Mesothelial cell of epicardium (in vitro differentiated cells): ENCODE measurements at regions not wholly inside any gene's neighbourhood (a gene's known extent, or its start where the extent isn't known, plus 50 kb on each side); places are given as distances from the start of the nearest gene placed in this dataset.

Experiments used
- DNase-seq, 2 experiments: peaks; one replicate each; pipeline ENCODE4 v3.0.0; 2021; ENCODE audit warnings: low spot score in 2 of 2; ENCODE audit not compliant: unreplicated experiment in 2 of 2
- H3K27ac Mint-ChIP-seq: 2 replicates; pipeline ENCODE4 v1.8.0; 2021; ENCODE audit warnings: mixed read lengths
- H3K27me3 Mint-ChIP-seq: 2 replicates; pipeline ENCODE4 v1.8.0; 2021; ENCODE audit warnings: low read depth, mixed read lengths
- H3K36me3 Mint-ChIP-seq: 2 replicates; pipeline ENCODE4 v1.8.0; 2021; ENCODE audit warnings: mixed read lengths
- H3K4me1 Mint-ChIP-seq: 2 replicates; pipeline ENCODE4 v1.8.0; 2021; ENCODE audit warnings: mixed read lengths
- H3K4me3 Mint-ChIP-seq: 2 replicates; pipeline ENCODE4 v1.8.0; 2021; ENCODE audit warnings: mild to moderate bottlenecking, moderate library complexity, mixed read lengths
- H3K9me3 Mint-ChIP-seq: 2 replicates; pipeline ENCODE4 v1.8.0; 2021; ENCODE audit warnings: mixed read lengths
- CTCF ChIP-seq: fragments of 200-600 bp; sonication (generic); IDR thresholded peaks from one replicate; pipeline ENCODE4 v1.5.0; 2021; ENCODE audit warnings: antibody characterized with exemption; ENCODE audit not compliant: unreplicated experiment

GRCh38 chr1:5419501-5419900, 572.7 kb downstream of the NPHP4 start:
- Mint-ChIP-seq H3K9me3 (no peaks in the 10 kb centered on the region), H3K27ac (no peak overlapping the region)

GRCh38 chr1:5416518-5416917, 575.7 kb downstream of the NPHP4 start:
- Mint-ChIP-seq H3K9me3 (no peaks in the 10 kb centered on the region), H3K4me1 (no peaks in the 10 kb centered on the region), H3K27ac (no peak overlapping the region), H3K4me3 (no peak overlapping the region), H3K27me3 (peaks cover 38% of the 10 kb centered on the region), H3K36me3 (no peaks in the 10 kb centered on the region)
- no peak for TF ChIP-seq CTCF
- no peak for DNase-seq

More at GRCh38 chr1:5419501-5419900, 572.7 kb downstream of the NPHP4 start:
- no peaks in the 10 kb centered on the region for H3K36me3 Mint-ChIP-seq
- DNase-seq: no peak
- no peak for TF ChIP-seq CTCF
- H3K27me3 Mint-ChIP-seq: peaks cover 40% of the 10 kb centered on the region
- peaks cover 21% of the 10 kb centered on the region for H3K4me1 Mint-ChIP-seq
- no peak overlapping the region for H3K4me3 Mint-ChIP-seq

GRCh38 chr1:5415606-5416005, 576.6 kb downstream of the NPHP4 start:
- TF ChIP-seq CTCF: no peak
- Mint-ChIP-seq H3K4me1 (no peaks in the 10 kb centered on the region), H3K27ac (no peak overlapping the region), H3K27me3 (peaks cover 38% of the 10 kb centered on the region), H3K36me3 (no peaks in the 10 kb centered on the region), H3K4me3 (no peak overlapping the region), H3K9me3 (no peaks in the 10 kb centered on the region)
- no peak for DNase-seq

GRCh38 chr1:5410652-5411051, 581.6 kb downstream of the NPHP4 start:
- H3K4me3 Mint-ChIP-seq: no peak overlapping the region
- H3K36me3 Mint-ChIP-seq: no peaks in the 10 kb centered on the region
- no peaks in the 10 kb centered on the region for H3K9me3 Mint-ChIP-seq
- H3K27ac Mint-ChIP-seq: no peak overlapping the region
- TF ChIP-seq CTCF: no peak
- H3K27me3 Mint-ChIP-seq: peaks cover 29% of the 10 kb centered on the region
- no peak for DNase-seq
- H3K4me1 Mint-ChIP-seq: no peaks in the 10 kb centered on the region

- H3K4me3 Mint-ChIP-seq: no peak overlapping the region
- H3K27ac Mint-ChIP-seq: no peak overlapping the region
- no peaks in the 10 kb centered on the region for H3K36me3 Mint-ChIP-seq
- peaks cover 29% of the 10 kb centered on the region for H3K27me3 Mint-ChIP-seq
- no peaks in the 10 kb centered on the region for H3K9me3 Mint-ChIP-seq
- DNase-seq: no peak
- no peaks in the 10 kb centered on the region for H3K4me1 Mint-ChIP-seq
- no peak for TF ChIP-seq CTCF
These were observed 583.8 kb downstream of the NPHP4 start for GRCh38 chr1:5408401-5408800.

- Mint-ChIP-seq H3K27ac (no peak overlapping the region), H3K4me1 (no peaks in the 10 kb centered on the region), H3K4me3 (no peak overlapping the region), H3K36me3 (no peaks in the 10 kb centered on the region), H3K9me3 (no peaks in the 10 kb centered on the region), H3K27me3 (peaks cover 5% of the 10 kb centered on the region)
- no peak for TF ChIP-seq CTCF
- DNase-seq: no peak
These were observed 587.0 kb downstream of the NPHP4 start for GRCh38 chr1:5405263-5405662.
